Activated T-helper 1 cell treated with anti-CD3 and anti-CD28 coated beads, Interleukin-12 subunit alpha, Interleukin-12 subunit beta, Interleukin-2, Interleukin-4 antibody, amounts not matched to agents 30 ng/mL and 10 ng/mL and 1 ng/mL, durations not matched to agents 14 hours and 24 hours and 36 hours (primary cell): ENCODE measurements at regions not wholly inside any gene's neighbourhood (a gene's known extent, or its start where the extent isn't known, plus 50 kb on each side); places are given as distances from the start of the nearest gene placed in this dataset.

ENCODE experiments used
- DNase-seq: peaks from one replicate; pipeline ENCODE4 v3.0.0; 2021; ENCODE audit warnings: low spot score
- H3K27ac Mint-ChIP-seq: one replicate; pipeline ENCODE4 v1.8.0; 2021; ENCODE audit warnings: mild to moderate bottlenecking, mixed read lengths
- H3K27me3 Mint-ChIP-seq: one replicate; pipeline ENCODE4 v1.8.0; 2022; ENCODE audit warnings: mild to moderate bottlenecking, moderate library complexity, mixed read lengths; ENCODE audit not compliant: insufficient read depth
- H3K36me3 Mint-ChIP-seq: one replicate; pipeline ENCODE4 v1.8.0; 2021; ENCODE audit warnings: low read depth, mixed read lengths
- H3K4me1 Mint-ChIP-seq: one replicate; pipeline ENCODE4 v1.8.0; 2021; ENCODE audit warnings: low read depth, mixed read lengths
- H3K4me3 Mint-ChIP-seq: one replicate; pipeline ENCODE4 v1.8.0; 2021; ENCODE audit warnings: mild to moderate bottlenecking, moderate library complexity, mixed read lengths
- H3K9me3 Mint-ChIP-seq: one replicate; pipeline ENCODE4 v1.8.0; 2021; ENCODE audit warnings: mixed read lengths
- intact Hi-C: fragments of 100-400 bp; cut with micrococcal nuclease; formaldehyde crosslinking; loops from one replicate; pipeline ENCODE4 v1.15.1; 2024

GRCh38 chr20:59448196-59448595 lies 147.8 kb downstream of the EDN3 start:
- Mint-ChIP-seq H3K27ac (no peak overlapping the region), H3K4me1 (no peaks in the 10 kb centered on the region), H3K9me3 (no peaks in the 10 kb centered on the region), H3K27me3 (peaks cover 15% of the 10 kb centered on the region), H3K4me3 (no peak overlapping the region), H3K36me3 (no peaks in the 10 kb centered on the region)
- intact Hi-C loops, result no loop called here
- no peak for DNase-seq

GRCh38 chr20:59448851-59449444 lies 148.5 kb downstream of the EDN3 start:
- Mint-ChIP-seq H3K4me1 (no peaks in the 10 kb centered on the region), H3K9me3 (no peaks in the 10 kb centered on the region), H3K27ac (no peak overlapping the region), H3K27me3 (peaks cover 12% of the 10 kb centered on the region), H3K36me3 (no peaks in the 10 kb centered on the region), H3K4me3 (no peak overlapping the region)
- intact Hi-C loops, result no loop called here
- no peak for DNase-seq

GRCh38 chr20:59451066-59451630 lies 150.7 kb downstream of the EDN3 start:
- Mint-ChIP-seq H3K27ac (no peak overlapping the region), H3K4me3 (no peak overlapping the region), H3K36me3 (no peaks in the 10 kb centered on the region), H3K4me1 (no peaks in the 10 kb centered on the region), H3K27me3 (peaks cover 10% of the 10 kb centered on the region), H3K9me3 (no peaks in the 10 kb centered on the region)
- no peak for DNase-seq
- intact Hi-C loops, result no loop called here

GRCh38 chr20:59451641-59452040 lies 151.2 kb downstream of the EDN3 start:
- Mint-ChIP-seq H3K36me3 (no peaks in the 10 kb centered on the region), H3K4me3 (no peak overlapping the region), H3K4me1 (no peaks in the 10 kb centered on the region), H3K27me3 (peaks cover 10% of the 10 kb centered on the region), H3K27ac (no peak overlapping the region), H3K9me3 (no peaks in the 10 kb centered on the region)
- DNase-seq, result no peak
- intact Hi-C loops, result no loop called here

GRCh38 chr20:59452856-59453255 lies 151.5 kb upstream of the PHACTR3 start:
- H3K9me3 Mint-ChIP-seq, result no peaks in the 10 kb centered on the region
- no peak for DNase-seq
- H3K4me3 Mint-ChIP-seq, result no peak overlapping the region
- no peak overlapping the region for H3K27ac Mint-ChIP-seq
- intact Hi-C loops, result no loop called here
- peaks cover 6% of the 10 kb centered on the region for H3K27me3 Mint-ChIP-seq
- H3K36me3 Mint-ChIP-seq, result no peaks in the 10 kb centered on the region
- H3K4me1 Mint-ChIP-seq, result no peaks in the 10 kb centered on the region

- Mint-ChIP-seq H3K4me1 (no peaks in the 10 kb centered on the region), H3K36me3 (no peaks in the 10 kb centered on the region), H3K27ac (no peak overlapping the region), H3K9me3 (no peaks in the 10 kb centered on the region), H3K4me3 (no peak overlapping the region), H3K27me3 (peaks cover 9% of the 10 kb centered on the region)
- DNase-seq, result no peak
- intact Hi-C loops, result no loop called here
Observed at GRCh38 chr20:59453759-59454560, 150.4 kb upstream of the PHACTR3 start.

- no peaks in the 10 kb centered on the region for H3K36me3 Mint-ChIP-seq
- no peaks in the 10 kb centered on the region for H3K9me3 Mint-ChIP-seq
- intact Hi-C loops, result no loop called here
- DNase-seq, result no peak
- H3K4me3 Mint-ChIP-seq, result no peak overlapping the region
- peaks cover 7% of the 10 kb centered on the region for H3K27me3 Mint-ChIP-seq
- H3K4me1 Mint-ChIP-seq, result no peaks in the 10 kb centered on the region
- no peak overlapping the region for H3K27ac Mint-ChIP-seq
Observed at GRCh38 chr20:59455402-59456341, 148.7 kb upstream of the PHACTR3 start.

- Mint-ChIP-seq H3K27me3 (peaks cover 5% of the 10 kb centered on the region), H3K9me3 (no peaks in the 10 kb centered on the region)
Observed at GRCh38 chr20:59456342-59457279, 147.7 kb upstream of the PHACTR3 start.

GRCh38 chr20:59458645-59459044 lies 145.7 kb upstream of the PHACTR3 start:
- Mint-ChIP-seq H3K27me3 (peaks cover 5% of the 10 kb centered on the region), H3K27ac (no peak overlapping the region), H3K4me1 (no peaks in the 10 kb centered on the region), H3K4me3 (no peak overlapping the region), H3K9me3 (no peaks in the 10 kb centered on the region), H3K36me3 (no peaks in the 10 kb centered on the region)
- no peak for DNase-seq
- intact Hi-C loops, result no loop called here

More at GRCh38 chr20:59456342-59457279, 147.7 kb upstream of the PHACTR3 start:
- Mint-ChIP-seq H3K4me1 (no peaks in the 10 kb centered on the region), H3K27ac (no peak overlapping the region), H3K4me3 (no peak overlapping the region), H3K36me3 (no peaks in the 10 kb centered on the region)
- no peak for DNase-seq
- intact Hi-C loops, result no loop called here

GRCh38 chr20:59459586-59459985 lies 144.8 kb upstream of the PHACTR3 start:
- intact Hi-C loops, result no loop called here
- Mint-ChIP-seq H3K4me3 (no peak overlapping the region), H3K36me3 (no peaks in the 10 kb centered on the region), H3K27me3 (peaks cover 6% of the 10 kb centered on the region), H3K27ac (no peak overlapping the region), H3K9me3 (no peaks in the 10 kb centered on the region), H3K4me1 (no peaks in the 10 kb centered on the region)
- no peak for DNase-seq

- intact Hi-C loops, result no loop called here
- H3K9me3 Mint-ChIP-seq, result no peaks in the 10 kb centered on the region
Observed at GRCh38 chr20:59460352-59460751, 144.0 kb upstream of the PHACTR3 start.

GRCh38 chr20:59461526-59461925 lies 142.8 kb upstream of the PHACTR3 start:
- no peaks in the 10 kb centered on the region for H3K9me3 Mint-ChIP-seq
- intact Hi-C loops, result no loop called here

More at GRCh38 chr20:59460352-59460751, 144.0 kb upstream of the PHACTR3 start:
- no peak for DNase-seq
- Mint-ChIP-seq H3K27me3 (peaks cover 6% of the 10 kb centered on the region), H3K27ac (no peak overlapping the region), H3K36me3 (no peaks in the 10 kb centered on the region), H3K4me1 (no peaks in the 10 kb centered on the region), H3K4me3 (no peak overlapping the region)

More at GRCh38 chr20:59461526-59461925, 142.8 kb upstream of the PHACTR3 start:
- DNase-seq, result no peak
- H3K4me3 Mint-ChIP-seq, result no peak overlapping the region
- H3K36me3 Mint-ChIP-seq, result no peaks in the 10 kb centered on the region
- no peaks in the 10 kb centered on the region for H3K4me1 Mint-ChIP-seq
- H3K27ac Mint-ChIP-seq, result no peak overlapping the region
- H3K27me3 Mint-ChIP-seq, result peaks cover 7% of the 10 kb centered on the region
